ENCODE measurements at regions not wholly inside any gene's neighbourhood (a gene's known extent, or its start where the extent isn't known, plus 50 kb on each side); places are given as distances from the start of the nearest gene placed in this dataset.

- H3K27ac ChIP-seq: no peak overlapping the region
- no peaks in the 10 kb centered on the region for H3K4me1 ChIP-seq
- DNase-seq (no peak), FAIRE-seq (no peak), ATAC-seq (no peak)
- WGBS, 2 donors: 58 to 62% methylated on average over 2 of the region's 2 CpGs
- H3K36me3 ChIP-seq: no peaks in the 10 kb centered on the region
- H3K27me3 ChIP-seq: no peaks in the 10 kb centered on the region
- no peaks in the 10 kb centered on the region for H3K9me3 ChIP-seq
- H3K4me3 ChIP-seq: no peak overlapping the region
- TF ChIP-seq CTCF (IDR thresholded peaks at IDR 0.05): no peak
- intact Hi-C loops (cut with DNase I): no loop called here
These were observed 109.4 kb upstream of the PACRGL start for GRCh38 chr4:20590849-20591248.

GRCh38 chr4:20591571-20591970 is 108.7 kb upstream of the PACRGL start:
- Histone ChIP-seq H3K27me3 (no peaks in the 10 kb centered on the region), H3K9me3 (no peaks in the 10 kb centered on the region), H3K4me3 (no peak overlapping the region), H3K36me3 (no peaks in the 10 kb centered on the region), H3K27ac (no peak overlapping the region), H3K4me1 (no peaks in the 10 kb centered on the region)
- intact Hi-C loops (cut with DNase I): no loop called here
- no peak for DNase-seq
- FAIRE-seq: no peak
- no peak for ATAC-seq
- TF ChIP-seq CTCF (IDR thresholded peaks at IDR 0.05): no peak
- 91 to 93% methylated on average over 2 of the region's 2 CpGs for WGBS, 2 donors

GRCh38 chr4:20592013-20592412 is 108.2 kb upstream of the PACRGL start:
- FAIRE-seq: peak; percentile 80
- 74 to 88% methylated on average over 3 of the region's 3 CpGs for WGBS, 2 donors
- H3K4me3 ChIP-seq: no peak overlapping the region
- no peak for ATAC-seq
- no peak for DNase-seq
- TF ChIP-seq CTCF (IDR thresholded peaks at IDR 0.05): no peak
- H3K27me3 ChIP-seq: no peaks in the 10 kb centered on the region
- intact Hi-C loops (cut with DNase I): no loop called here
- no peaks in the 10 kb centered on the region for H3K4me1 ChIP-seq
- no peaks in the 10 kb centered on the region for H3K36me3 ChIP-seq
- H3K27ac ChIP-seq: no peak overlapping the region
- H3K9me3 ChIP-seq: no peaks in the 10 kb centered on the region

GRCh38 chr4:20592663-20593062 is 107.6 kb upstream of the PACRGL start:
- no peak for TF ChIP-seq CTCF (IDR thresholded peaks at IDR 0.05)
- H3K27me3 ChIP-seq: no peaks in the 10 kb centered on the region
- no peak overlapping the region for H3K4me3 ChIP-seq
- intact Hi-C loops (cut with DNase I): no loop called here
- DNase-seq (no peak), FAIRE-seq (no peak), ATAC-seq (no peak)
- H3K9me3 ChIP-seq: no peaks in the 10 kb centered on the region
- no peak overlapping the region for H3K27ac ChIP-seq
- no peaks in the 10 kb centered on the region for H3K36me3 ChIP-seq
- no peaks in the 10 kb centered on the region for H3K4me1 ChIP-seq
- WGBS, 2 donors: 59 to 69% methylated on average over 2 of the region's 2 CpGs

GRCh38 chr4:20598626-20599025 is 101.6 kb upstream of the PACRGL start:
- Histone ChIP-seq H3K36me3 (no peaks in the 10 kb centered on the region), H3K27ac (no peak overlapping the region), H3K4me3 (no peak overlapping the region), H3K4me1 (no peaks in the 10 kb centered on the region), H3K27me3 (no peaks in the 10 kb centered on the region), H3K9me3 (no peaks in the 10 kb centered on the region)
- TF ChIP-seq CTCF (IDR thresholded peaks at IDR 0.05): no peak
- 77 to 80% methylated on average over 4 of the region's 4 CpGs for WGBS, 2 donors
- intact Hi-C loops (cut with DNase I): no loop called here
- no peak for FAIRE-seq
- no peak for DNase-seq
- ATAC-seq: no peak

Data from pancreas (tissue), 10 donors.